Gastrocnemius medialis (tissue), 4 donors: ENCODE measurements at regions not wholly inside any gene's neighbourhood (a gene's known extent, or its start where the extent isn't known, plus 50 kb on each side); places are given as distances from the start of the nearest gene placed in this dataset.

Experiments
- ATAC-seq, 2 donors: fragments of 150-250 bp; one replicate each; pipeline ENCODE4 v1.9.1; 2016
- DNase-seq, 2 donors: peaks; one replicate each; pipeline ENCODE4 v3.0.0-alpha.2; 2019
- H3K27ac ChIP-seq, 4 donors: fragments of 200-600 bp; sonication (generic); 1 replicate in 1 of 4; 2 replicates in 3 of 4; pipeline ENCODE4 v1.5.1; 2016 to 2018; ENCODE audit warnings: mild to moderate bottlenecking in 2 of 4, moderate library complexity in 1 of 4
- H3K27me3 ChIP-seq, 3 donors: fragments of 200-600 bp; sonication (generic) in 2 of 3; 1 replicate in 1 of 3; 2 replicates in 2 of 3; pipeline versions ENCODE4 v1.5.1 to v1.6.0; 2016 to 2019; ENCODE audit warnings: mild to moderate bottlenecking in 1 of 3, moderate library complexity in 1 of 3
- H3K36me3 ChIP-seq, 2 donors: fragments of 200-600 bp; sonication (generic) in 1 of 2; one replicate each; pipeline ENCODE4 v1.5.1; 2017 to 2018
- H3K4me1 ChIP-seq, 2 donors: fragments of 200-600 bp; sonication (generic) in 1 of 2; one replicate each; pipeline ENCODE4 v1.5.1; 2016 to 2017; ENCODE audit warnings: mild to moderate bottlenecking in 2 of 2
- H3K4me3 ChIP-seq, 4 donors: fragments of 200-600 bp; sonication (generic) in 3 of 4; 1 replicate in 1 of 4; 2 replicates in 3 of 4; pipeline ENCODE4 v1.5.1; 2016 to 2019; ENCODE audit warnings: mild to moderate bottlenecking in 2 of 4
- H3K9me3 ChIP-seq, 3 donors: fragments of 200-600 bp; sonication (generic) in 2 of 3; 1 replicate in 1 of 3; 2 replicates in 2 of 3; pipeline ENCODE4 v1.5.1; 2016 to 2019
- POLR2A ChIP-seq, 2 donors: fragments of 450-650 bp; IDR thresholded peaks; one replicate each; pipeline ENCODE4 v1.6.1; 2017; ENCODE audit warnings: antibody characterized with exemption in 2 of 2, mild to moderate bottlenecking in 2 of 2, moderate library complexity in 2 of 2
- in situ Hi-C, 4 donors: fragments of 200-750 bp; cut with MboI; loops; one replicate each; pipeline versions ENCODE4 v1.15.0 to v1.8.0; 2017; ENCODE audit warnings: low sequenced_read_pairs in 4 of 4
- intact Hi-C: fragments of 100-400 bp; cut with DNase I; formaldehyde crosslinking; loops from one replicate; pipeline ENCODE4 v1.15.1; 2023; ENCODE audit warnings: low total_unique reads
- TF ChIP-seq, protein P1 (sequence below), 5 experiments: fragments of 450-650 bp in 3 of 5; fragments of 200-600 bp in 2 of 5; sonication (generic) in 2 of 5; IDR thresholded peaks in 4 of 5; conservative IDR thresholded peaks in 1 of 5; 1 replicate in 4 of 5; 2 replicates in 1 of 5; pipeline ENCODE4 v1.5.1; 2016 to 2019; ENCODE audit warnings: antibody characterized with exemption in 5 of 5, mild to moderate bottlenecking in 3 of 5, moderate library complexity in 3 of 5

GRCh38 chr12:105725054-105725453 lies 394.6 kb downstream of the C12orf75 start:
- H3K27me3 ChIP-seq: no peaks in the 10 kb centered on the region
- intact Hi-C loops (no loop called here), in situ Hi-C loops (no loop called here)
- no peaks in the 10 kb centered on the region for H3K9me3 ChIP-seq
- no peak overlapping the region for H3K27ac ChIP-seq
- no peaks in the 10 kb centered on the region for H3K4me1 ChIP-seq
- no peak overlapping the region for H3K4me3 ChIP-seq
- no peaks in the 10 kb centered on the region for H3K36me3 ChIP-seq
- ATAC-seq (no peak), DNase-seq (no peak)
- TF ChIP-seq POLR2A (IDR thresholded peaks at IDR 0.05): no peak
- TF ChIP-seq, protein P1, sequence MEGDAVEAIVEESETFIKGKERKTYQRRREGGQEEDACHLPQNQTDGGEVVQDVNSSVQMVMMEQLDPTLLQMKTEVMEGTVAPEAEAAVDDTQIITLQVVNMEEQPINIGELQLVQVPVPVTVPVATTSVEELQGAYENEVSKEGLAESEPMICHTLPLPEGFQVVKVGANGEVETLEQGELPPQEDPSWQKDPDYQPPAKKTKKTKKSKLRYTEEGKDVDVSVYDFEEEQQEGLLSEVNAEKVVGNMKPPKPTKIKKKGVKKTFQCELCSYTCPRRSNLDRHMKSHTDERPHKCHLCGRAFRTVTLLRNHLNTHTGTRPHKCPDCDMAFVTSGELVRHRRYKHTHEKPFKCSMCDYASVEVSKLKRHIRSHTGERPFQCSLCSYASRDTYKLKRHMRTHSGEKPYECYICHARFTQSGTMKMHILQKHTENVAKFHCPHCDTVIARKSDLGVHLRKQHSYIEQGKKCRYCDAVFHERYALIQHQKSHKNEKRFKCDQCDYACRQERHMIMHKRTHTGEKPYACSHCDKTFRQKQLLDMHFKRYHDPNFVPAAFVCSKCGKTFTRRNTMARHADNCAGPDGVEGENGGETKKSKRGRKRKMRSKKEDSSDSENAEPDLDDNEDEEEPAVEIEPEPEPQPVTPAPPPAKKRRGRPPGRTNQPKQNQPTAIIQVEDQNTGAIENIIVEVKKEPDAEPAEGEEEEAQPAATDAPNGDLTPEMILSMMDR (IDR thresholded peaks at IDR 0.05 in 4 of 5, conservative IDR thresholded peaks at IDR 0.05 in 1 of 5): no peak

DNA sequence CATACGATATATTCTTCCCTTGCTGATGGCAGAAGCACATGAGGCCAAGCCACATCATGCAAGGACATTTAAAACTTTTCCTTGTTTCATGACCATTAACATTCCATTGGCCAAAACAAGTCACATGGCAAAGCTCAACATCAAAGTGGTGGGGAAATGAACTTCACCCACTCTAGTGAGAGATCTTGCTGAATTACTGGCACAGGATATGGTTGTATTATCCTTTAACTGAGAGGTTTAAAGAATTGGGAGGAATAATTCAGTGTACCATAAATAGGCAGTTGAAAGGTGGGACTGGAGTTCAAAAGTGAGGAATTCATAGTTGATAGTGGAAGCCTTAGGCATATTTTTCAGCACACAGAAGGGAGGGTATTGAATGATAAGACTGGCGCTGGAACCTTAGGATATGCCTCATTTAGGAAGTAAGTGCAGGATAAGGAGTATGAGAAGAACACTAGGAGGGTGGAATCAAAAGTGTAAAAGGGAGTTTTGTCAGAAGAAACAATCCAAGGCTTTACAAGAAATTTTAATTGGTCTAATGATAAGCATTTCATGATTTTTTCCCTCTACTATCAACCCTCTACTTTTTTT lies 398.8 kb downstream of the C12orf75 start:
- no peak for TF ChIP-seq POLR2A (IDR thresholded peaks at IDR 0.05)
- TF ChIP-seq, protein P1 (IDR thresholded peaks at IDR 0.05 in 4 of 5, conservative IDR thresholded peaks at IDR 0.05 in 1 of 5): no peak
- DNase-seq: no peak
- Histone ChIP-seq H3K36me3 (no peaks in the 10 kb centered on the region), H3K4me3 (no peak overlapping the region), H3K4me1 (peaks cover 0 to 5% of the 10 kb centered on the region in 2 donors), H3K27ac (no peak overlapping the region), H3K27me3 (no peaks in the 10 kb centered on the region), H3K9me3 (no peaks in the 10 kb centered on the region)
- in situ Hi-C loops: no loop called here
- intact Hi-C loops: no loop called here
- ATAC-seq: no peak

GRCh38 chr12:105729926-105730325 lies 399.4 kb downstream of the C12orf75 start:
- Histone ChIP-seq H3K4me3 (no peak overlapping the region), H3K4me1 (peaks cover 0 to 5% of the 10 kb centered on the region in 2 donors), H3K36me3 (no peaks in the 10 kb centered on the region), H3K27me3 (no peaks in the 10 kb centered on the region), H3K9me3 (no peaks in the 10 kb centered on the region), H3K27ac (no peak overlapping the region)
- TF ChIP-seq, protein P1 (IDR thresholded peaks at IDR 0.05 in 4 of 5, conservative IDR thresholded peaks at IDR 0.05 in 1 of 5): no peak
- TF ChIP-seq POLR2A (IDR thresholded peaks at IDR 0.05): no peak
- no peak for DNase-seq
- intact Hi-C loops: no loop called here
- in situ Hi-C loops: no loop called here
- ATAC-seq: no peak

GRCh38 chr12:105733579-105733978 lies 403.1 kb downstream of the C12orf75 start:
- Histone ChIP-seq H3K27ac (no peak overlapping the region), H3K27me3 (no peaks in the 10 kb centered on the region), H3K4me1 (peaks cover 0 to 5% of the 10 kb centered on the region in 2 donors), H3K36me3 (no peaks in the 10 kb centered on the region), H3K9me3 (no peaks in the 10 kb centered on the region), H3K4me3 (no peak overlapping the region)
- DNase-seq: no peak
- no peak for ATAC-seq
- TF ChIP-seq, protein P1 (IDR thresholded peaks at IDR 0.05 in 4 of 5, conservative IDR thresholded peaks at IDR 0.05 in 1 of 5): no peak
- TF ChIP-seq POLR2A (IDR thresholded peaks at IDR 0.05): no peak
- in situ Hi-C loops: no loop called here
- intact Hi-C loops: no loop called here

DNA sequence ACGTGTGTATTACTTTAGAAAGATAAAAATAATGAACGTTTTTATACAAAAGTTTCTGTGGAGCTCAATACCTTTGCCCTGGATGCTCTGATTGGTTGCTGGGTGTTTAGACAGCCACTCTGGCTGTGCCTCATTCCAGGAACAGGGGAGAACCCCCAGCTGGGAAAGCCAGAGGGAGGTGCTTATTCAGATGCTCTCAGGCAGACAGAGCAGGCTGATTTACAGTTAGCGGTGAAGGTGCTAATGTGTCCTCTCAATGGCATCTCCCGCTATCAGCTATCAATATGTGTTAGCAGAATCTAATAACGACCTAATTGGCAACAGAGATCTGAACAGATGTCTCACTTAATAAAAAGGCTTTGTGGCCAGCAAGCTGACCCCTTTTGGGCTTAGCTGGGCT lies 402.3 kb downstream of the NUAK1 start:
- H3K27ac ChIP-seq: peak overlapping the region in 2 of 4 donors; percentile 65 to 78

More for the DNA sequence above, 402.3 kb downstream of the NUAK1 start:
- Histone ChIP-seq H3K4me1 (peaks cover 6 to 32% of the 10 kb centered on the region in 2 donors), H3K27me3 (no peaks in the 10 kb centered on the region), H3K36me3 (no peaks in the 10 kb centered on the region), H3K4me3 (no peak overlapping the region), H3K9me3 (no peaks in the 10 kb centered on the region)
- intact Hi-C loops (no loop called here), in situ Hi-C loops (no loop called here)
- no peak for ATAC-seq
- TF ChIP-seq POLR2A (IDR thresholded peaks at IDR 0.05): no peak
- TF ChIP-seq, protein P1 (IDR thresholded peaks at IDR 0.05 in 4 of 5, conservative IDR thresholded peaks at IDR 0.05 in 1 of 5): no peak
- no peak for DNase-seq
